ENCODE measurements at regions not wholly inside any gene's neighbourhood (a gene's known extent, or its start where the extent isn't known, plus 50 kb on each side); places are given as distances from the start of the nearest gene placed in this dataset.

DNA sequence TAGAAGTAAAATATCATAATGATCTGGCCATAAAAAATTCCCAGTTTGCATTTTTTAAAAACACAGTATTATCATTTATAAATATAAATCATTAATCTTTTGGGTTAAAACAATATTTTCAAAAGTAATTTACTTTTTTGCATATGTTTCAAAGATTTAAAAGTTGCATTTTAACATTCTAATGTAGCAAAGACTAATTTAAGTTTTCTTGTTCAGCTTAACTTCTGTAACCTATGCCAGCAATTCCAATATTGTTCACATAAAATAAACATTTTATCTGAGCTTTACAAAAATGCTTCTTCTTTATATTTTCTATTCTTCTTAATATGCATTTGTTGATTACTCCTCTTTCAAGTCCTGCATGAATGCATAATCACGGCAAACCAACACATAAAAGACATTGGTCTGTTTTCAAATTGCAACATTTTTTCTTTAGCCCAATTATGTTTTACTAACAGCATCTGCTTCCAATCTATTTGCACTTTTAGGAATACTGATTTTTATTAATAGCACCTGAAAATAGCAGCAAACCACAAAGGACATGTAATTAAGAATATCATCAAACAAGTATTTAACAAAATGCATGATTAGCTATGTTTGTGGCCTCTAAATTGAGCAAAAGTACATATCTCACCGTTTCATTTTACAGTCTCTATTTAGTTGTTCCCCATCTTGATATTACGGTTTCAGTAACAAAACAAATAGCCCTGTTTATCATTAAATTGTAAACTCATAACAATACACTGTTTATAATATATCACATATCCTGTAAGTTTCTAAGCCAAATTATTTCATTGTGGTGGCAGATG, 286.9 kb upstream of the NFE2L3 start:
- Histone ChIP-seq H3K9ac (no peak overlapping the region), H3K36me3 (ENCODE audit: control insufficient read depth, insufficient read depth, low read length) (no peaks in the 10 kb centered on the region), H2AFZ (no peak overlapping the region), H3K4me1 (no peaks in the 10 kb centered on the region), H3K27me3 (ENCODE audit: control insufficient read depth, insufficient read depth, low read length) (peaks cover 21% of the 10 kb centered on the region), H3K27ac (no peak overlapping the region), H3K4me3 (ENCODE audit: low read depth, low read length) (no peak overlapping the region), H3K4me2 (ENCODE audit: low read length) (no peak overlapping the region), H3K79me2 (no peaks in the 10 kb centered on the region), H3K9me3 (ENCODE audit: control insufficient read depth, low read length) (peaks cover 2% of the 10 kb centered on the region)
- TF ChIP-seq, protein P1, sequence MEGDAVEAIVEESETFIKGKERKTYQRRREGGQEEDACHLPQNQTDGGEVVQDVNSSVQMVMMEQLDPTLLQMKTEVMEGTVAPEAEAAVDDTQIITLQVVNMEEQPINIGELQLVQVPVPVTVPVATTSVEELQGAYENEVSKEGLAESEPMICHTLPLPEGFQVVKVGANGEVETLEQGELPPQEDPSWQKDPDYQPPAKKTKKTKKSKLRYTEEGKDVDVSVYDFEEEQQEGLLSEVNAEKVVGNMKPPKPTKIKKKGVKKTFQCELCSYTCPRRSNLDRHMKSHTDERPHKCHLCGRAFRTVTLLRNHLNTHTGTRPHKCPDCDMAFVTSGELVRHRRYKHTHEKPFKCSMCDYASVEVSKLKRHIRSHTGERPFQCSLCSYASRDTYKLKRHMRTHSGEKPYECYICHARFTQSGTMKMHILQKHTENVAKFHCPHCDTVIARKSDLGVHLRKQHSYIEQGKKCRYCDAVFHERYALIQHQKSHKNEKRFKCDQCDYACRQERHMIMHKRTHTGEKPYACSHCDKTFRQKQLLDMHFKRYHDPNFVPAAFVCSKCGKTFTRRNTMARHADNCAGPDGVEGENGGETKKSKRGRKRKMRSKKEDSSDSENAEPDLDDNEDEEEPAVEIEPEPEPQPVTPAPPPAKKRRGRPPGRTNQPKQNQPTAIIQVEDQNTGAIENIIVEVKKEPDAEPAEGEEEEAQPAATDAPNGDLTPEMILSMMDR (IDR thresholded peaks at IDR 0.05) = no peak

DNA sequence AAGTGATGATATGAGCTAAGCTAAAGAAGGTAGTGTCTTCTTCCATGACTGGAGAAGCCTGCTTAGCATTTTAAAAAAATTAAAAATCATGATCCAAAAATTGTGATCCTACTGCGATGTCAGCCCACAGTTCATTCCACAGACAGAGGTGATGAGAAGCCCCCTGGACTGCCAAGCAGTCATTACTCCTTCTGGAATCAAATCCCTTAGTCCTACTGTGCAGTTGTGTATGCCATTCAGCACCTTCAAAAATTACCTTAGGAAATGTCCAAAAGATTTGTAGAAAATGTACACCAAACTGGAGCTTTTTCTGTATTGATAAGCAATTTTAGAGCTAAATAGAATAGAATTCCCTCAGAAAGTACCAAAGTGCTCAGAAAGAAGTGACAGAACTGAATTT, 283.5 kb upstream of the NFE2L3 start:
- H3K4me3 ChIP-seq (ENCODE audit: low read depth, low read length) = no peak overlapping the region
- no peaks in the 10 kb centered on the region for H3K9me3 ChIP-seq (ENCODE audit: control insufficient read depth, low read length)
- H3K27me3 ChIP-seq (ENCODE audit: control insufficient read depth, insufficient read depth, low read length) = peaks cover 3% of the 10 kb centered on the region
- TF ChIP-seq, protein P1 (IDR thresholded peaks at IDR 0.05) = no peak
- no peaks in the 10 kb centered on the region for H3K36me3 ChIP-seq (ENCODE audit: control insufficient read depth, insufficient read depth, low read length)
- H3K27ac ChIP-seq = no peak overlapping the region
- H3K4me2 ChIP-seq (ENCODE audit: low read length) = no peak overlapping the region
- no peak overlapping the region for H2AFZ ChIP-seq
- H3K9ac ChIP-seq = no peak overlapping the region
- no peaks in the 10 kb centered on the region for H3K4me1 ChIP-seq
- H3K79me2 ChIP-seq = no peaks in the 10 kb centered on the region

GRCh38 chr7:25870574-25870973, 281.4 kb upstream of the NFE2L3 start:
- H3K9ac ChIP-seq = no peak overlapping the region
- H3K27me3 ChIP-seq (ENCODE audit: control insufficient read depth, insufficient read depth, low read length) = no peaks in the 10 kb centered on the region
- H3K9me3 ChIP-seq (ENCODE audit: control insufficient read depth, low read length) = no peaks in the 10 kb centered on the region

DNA sequence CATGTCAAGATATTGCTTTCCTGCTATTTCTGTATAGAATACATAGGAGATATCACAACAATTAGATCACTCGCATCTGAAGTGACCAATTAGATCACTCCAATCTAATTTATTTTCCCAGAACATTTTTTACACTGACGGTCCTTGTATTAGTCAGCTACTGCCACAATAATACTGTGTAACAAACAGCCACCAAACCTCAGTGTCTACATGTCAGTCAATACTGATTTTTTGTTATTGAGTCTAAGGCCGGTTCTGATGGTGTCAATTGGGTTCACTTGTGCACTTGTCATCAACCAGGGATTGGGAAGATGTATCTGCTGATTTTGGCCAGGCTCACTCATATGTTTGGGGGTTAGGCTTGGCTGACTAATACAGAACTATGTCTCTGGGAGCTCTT, 275.9 kb upstream of the NFE2L3 start:
- H3K4me2 ChIP-seq (ENCODE audit: low read length) = no peak overlapping the region
- no peaks in the 10 kb centered on the region for H3K79me2 ChIP-seq
- H2AFZ ChIP-seq = no peak overlapping the region
- no peaks in the 10 kb centered on the region for H3K27me3 ChIP-seq (ENCODE audit: control insufficient read depth, insufficient read depth, low read length)
- H3K9me3 ChIP-seq (ENCODE audit: control insufficient read depth, low read length) = no peaks in the 10 kb centered on the region
- H3K27ac ChIP-seq = no peak overlapping the region
- H3K4me1 ChIP-seq = no peaks in the 10 kb centered on the region
- H3K4me3 ChIP-seq (ENCODE audit: low read depth, low read length) = no peak overlapping the region
- no peaks in the 10 kb centered on the region for H3K36me3 ChIP-seq (ENCODE audit: control insufficient read depth, insufficient read depth, low read length)
- TF ChIP-seq, protein P1 (IDR thresholded peaks at IDR 0.05) = no peak
- H3K9ac ChIP-seq = no peak overlapping the region

More at GRCh38 chr7:25870574-25870973, 281.4 kb upstream of the NFE2L3 start:
- Histone ChIP-seq H3K79me2 (no peaks in the 10 kb centered on the region), H3K27ac (no peak overlapping the region), H3K4me2 (ENCODE audit: low read length) (no peak overlapping the region), H2AFZ (no peak overlapping the region), H3K4me1 (no peaks in the 10 kb centered on the region), H3K4me3 (ENCODE audit: low read depth, low read length) (no peak overlapping the region), H3K36me3 (ENCODE audit: control insufficient read depth, insufficient read depth, low read length) (no peaks in the 10 kb centered on the region)
- TF ChIP-seq, protein P1 (IDR thresholded peaks at IDR 0.05) = no peak
